Activated CD4-positive, CD25-positive, alpha-beta regulatory T cell (primary cell): ENCODE measurements at regions not wholly inside any gene's neighbourhood (a gene's known extent, or its start where the extent isn't known, plus 50 kb on each side); places are given as distances from the start of the nearest gene placed in this dataset.

Experiments
- DNase-seq, 4 experiments: peaks; one replicate each; lab custom pipeline; 2025; lab: John Stamatoyannopoulos, UW

GRCh38 chr12:24042651-24043050 lies 93.2 kb upstream of the SOX5 start:
- DNase-seq: no peak

GRCh38 chr12:24039113-24039525 lies 89.6 kb upstream of the SOX5 start:
- no peak for DNase-seq

GRCh38 chr12:24038211-24038997 lies 88.9 kb upstream of the SOX5 start:
- DNase-seq: no peak

GRCh38 chr12:24036438-24037216 lies 87.2 kb upstream of the SOX5 start:
- no peak for DNase-seq

- no peak for DNase-seq
Measured at GRCh38 chr12:24034894-24035293, 85.4 kb upstream of the SOX5 start.

- DNase-seq: no peak
Measured at GRCh38 chr12:24034160-24034559, 84.7 kb upstream of the SOX5 start.

GRCh38 chr12:24027352-24027751 lies 77.9 kb upstream of the SOX5 start:
- DNase-seq: no peak

GRCh38 chr12:24025153-24025798 lies 75.8 kb upstream of the SOX5 start:
- no peak for DNase-seq

GRCh38 chr12:24023081-24023480 lies 73.6 kb upstream of the SOX5 start:
- no peak for DNase-seq

- DNase-seq: no peak
Measured at GRCh38 chr12:24021164-24021502, 71.7 kb upstream of the SOX5 start.

GRCh38 chr12:24020397-24021163 lies 71.1 kb upstream of the SOX5 start:
- DNase-seq: no peak

- no peak for DNase-seq
Measured at GRCh38 chr12:24015833-24016160, 66.3 kb upstream of the SOX5 start.

GRCh38 chr12:24014915-24015832 lies 65.7 kb upstream of the SOX5 start:
- DNase-seq: no peak

- DNase-seq: no peak
Measured at GRCh38 chr12:24014240-24014639, 64.8 kb upstream of the SOX5 start.

- DNase-seq: no peak
Measured at GRCh38 chr12:24012528-24012927, 63.1 kb upstream of the SOX5 start.

- no peak for DNase-seq
Measured at GRCh38 chr12:24011927-24012507, 62.5 kb upstream of the SOX5 start.

- DNase-seq: no peak
Measured at GRCh38 chr12:24008166-24008565, 58.7 kb upstream of the SOX5 start.
